ENCODE measurements at regions not wholly inside any gene's neighbourhood (a gene's known extent, or its start where the extent isn't known, plus 50 kb on each side); places are given as distances from the start of the nearest gene placed in this dataset.

GRCh38 chr11:112797092-112797491 is 164.1 kb upstream of the NCAM1 start:
- Histone ChIP-seq H3K4me1 (peaks cover 0 to 6% of the 10 kb centered on the region in 2 donors), H3K27ac (peak overlapping the region; percentile 2 to 66), H3K4me3 (no peak overlapping the region), H3K27me3 (no peaks in the 10 kb centered on the region), H3K9me3 (no peaks in the 10 kb centered on the region), H3K36me3 (no peaks in the 10 kb centered on the region)
- TF ChIP-seq CTCF (IDR thresholded peaks at IDR 0.05) (no peak), POLR2A (IDR thresholded peaks at IDR 0.05) (no peak)
- no peak for DNase-seq
- intact Hi-C loops (cut with DNase I; ENCODE audit: low total_unique reads), result no loop called here

GRCh38 chr11:112797648-112798293 is 163.4 kb upstream of the NCAM1 start:
- H3K9me3 ChIP-seq, result no peaks in the 10 kb centered on the region
- no peaks in the 10 kb centered on the region for H3K27me3 ChIP-seq
- H3K27ac ChIP-seq, result no peak overlapping the region
- TF ChIP-seq CTCF (IDR thresholded peaks at IDR 0.05) (peak in 1 of 4 experiments; percentile 12), POLR2A (IDR thresholded peaks at IDR 0.05) (no peak)
- no peak overlapping the region for H3K4me3 ChIP-seq
- intact Hi-C loops (cut with DNase I; ENCODE audit: low total_unique reads), result no loop called here
- H3K36me3 ChIP-seq, result no peaks in the 10 kb centered on the region
- no peak for DNase-seq
- H3K4me1 ChIP-seq, result peaks cover 0 to 6% of the 10 kb centered on the region in 2 donors

GRCh38 chr11:112801025-112801816 is 160.0 kb upstream of the NCAM1 start:
- Histone ChIP-seq H3K4me1 (no peaks in the 10 kb centered on the region), H3K9me3 (no peaks in the 10 kb centered on the region), H3K27ac (no peak overlapping the region), H3K27me3 (no peaks in the 10 kb centered on the region), H3K36me3 (no peaks in the 10 kb centered on the region), H3K4me3 (no peak overlapping the region)
- intact Hi-C loops (cut with DNase I; ENCODE audit: low total_unique reads), result no loop called here
- TF ChIP-seq POLR2A (IDR thresholded peaks at IDR 0.05), result no peak
- no peak for TF ChIP-seq CTCF (IDR thresholded peaks at IDR 0.05)
- no peak for DNase-seq

DNA sequence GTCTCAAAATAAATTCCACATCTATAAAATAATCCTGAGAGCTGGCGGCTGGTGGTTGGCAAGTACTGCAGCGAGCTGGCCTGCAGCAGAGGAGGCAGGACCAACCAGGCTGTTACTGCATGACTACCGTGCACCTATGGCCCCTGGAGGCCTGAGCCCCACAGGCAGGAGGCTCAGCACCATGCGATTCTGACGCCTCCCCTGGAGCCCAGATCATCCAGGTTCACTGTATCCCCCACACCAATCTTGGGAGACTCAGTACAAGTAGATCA is 159.5 kb upstream of the NCAM1 start:
- no peak overlapping the region for H3K27ac ChIP-seq
- TF ChIP-seq POLR2A (IDR thresholded peaks at IDR 0.05) (no peak), CTCF (IDR thresholded peaks at IDR 0.05) (no peak)
- H3K4me1 ChIP-seq, result no peaks in the 10 kb centered on the region
- no peaks in the 10 kb centered on the region for H3K9me3 ChIP-seq
- DNase-seq, result no peak
- H3K4me3 ChIP-seq, result no peak overlapping the region
- no peaks in the 10 kb centered on the region for H3K36me3 ChIP-seq
- intact Hi-C loops (cut with DNase I; ENCODE audit: low total_unique reads), result no loop called here
- H3K27me3 ChIP-seq, result no peaks in the 10 kb centered on the region

DNA sequence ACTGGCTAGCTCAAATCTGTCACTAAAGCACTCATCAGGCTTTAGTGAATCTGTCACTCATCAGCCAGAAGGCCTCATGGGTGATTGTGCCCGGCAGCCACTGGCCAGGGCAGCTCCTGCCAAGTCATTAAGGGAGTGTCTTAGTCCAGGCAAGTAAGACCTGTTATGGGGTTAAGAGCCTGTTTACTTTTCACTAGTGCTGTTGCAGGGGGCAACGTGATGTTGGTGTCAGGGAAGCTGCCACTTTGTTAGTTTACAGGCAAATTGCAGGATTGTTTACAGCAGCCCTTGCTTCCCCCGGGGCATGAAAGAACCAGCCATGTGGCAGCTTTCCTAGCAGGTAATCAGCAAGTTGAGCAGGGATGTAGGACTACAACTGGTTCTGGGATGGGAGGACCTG is 155.6 kb upstream of the NCAM1 start:
- Histone ChIP-seq H3K36me3 (no peaks in the 10 kb centered on the region), H3K9me3 (no peaks in the 10 kb centered on the region), H3K27ac (no peak overlapping the region), H3K4me3 (no peak overlapping the region), H3K4me1 (no peaks in the 10 kb centered on the region), H3K27me3 (no peaks in the 10 kb centered on the region)
- intact Hi-C loops (cut with DNase I; ENCODE audit: low total_unique reads), result no loop called here
- no peak for DNase-seq
- no peak for TF ChIP-seq POLR2A (IDR thresholded peaks at IDR 0.05)
- TF ChIP-seq CTCF (IDR thresholded peaks at IDR 0.05), result no peak
